ENCODE measurements at regions not wholly inside any gene's neighbourhood (a gene's known extent, or its start where the extent isn't known, plus 50 kb on each side); places are given as distances from the start of the nearest gene placed in this dataset.
A peak's percentile ranks its signal among the peaks of the same experiment; 100 is the strongest.

DNA sequence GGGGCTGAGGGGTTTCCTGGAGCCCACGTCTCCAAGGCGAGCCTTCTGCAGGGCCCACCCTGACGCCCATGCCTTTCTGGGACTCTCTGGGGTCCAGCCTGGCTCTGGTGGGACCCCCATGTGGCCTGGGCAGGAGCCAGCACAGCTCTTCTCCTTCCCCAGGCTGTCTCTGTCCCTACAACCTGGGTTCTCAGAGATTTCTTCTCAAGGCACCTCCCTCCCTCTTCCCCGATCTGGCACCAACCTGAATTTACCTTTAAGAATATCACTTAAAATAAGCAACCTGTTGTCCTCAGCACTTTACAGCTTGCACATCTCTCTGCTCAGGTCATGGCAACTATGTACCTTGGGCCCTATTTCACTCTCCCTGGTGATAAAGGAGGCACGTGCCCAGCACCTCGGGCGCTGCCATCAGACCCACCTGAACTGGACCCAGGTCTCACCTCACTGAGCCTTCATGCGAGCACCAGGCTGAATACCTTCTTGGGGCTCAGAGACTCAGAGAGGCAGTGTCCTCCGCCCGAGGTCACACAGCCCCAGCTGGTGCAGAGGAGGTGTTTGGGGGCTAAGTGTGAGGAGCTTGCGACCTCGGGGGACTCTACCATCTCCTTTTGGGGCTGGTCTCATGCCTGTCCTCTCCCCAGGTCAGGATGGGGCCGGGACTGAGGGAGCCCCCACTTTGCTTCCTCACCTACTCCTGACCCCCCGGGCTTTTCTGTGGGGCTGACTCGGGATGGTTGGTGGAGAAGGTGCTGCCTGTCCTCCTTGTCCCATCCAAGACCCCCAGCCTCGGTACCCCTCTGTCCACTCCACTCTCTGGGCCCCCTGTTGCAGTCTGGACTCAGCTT, 217.7 kb downstream of the C9orf50 start:
- intact Hi-C loops (cut with micrococcal nuclease; ENCODE audit: unreplicated experiment), result no loop called here
- no peak for DNase-seq (ENCODE audit: low spot score)
- H3K4me3 ChIP-seq (ENCODE audit: low read depth, low read length, poor library complexity, severe bottlenecking), result no peak overlapping the region
- no TSS peak for BruUV-seq (replicated peaks)
- ChIA-PET POLR2A (ENCODE audit: low non-redundant PET) (no interaction called here), CTCF (interaction anchor here (0.6 kb wide), 1 partner anchor 164 kb away, joined by 8 read pairs; no protein-coding TSS in a partner anchor)
- no peaks in the 10 kb centered on the region for H3K27me3 ChIP-seq (replicated peaks; ENCODE audit: insufficient read depth, low read depth, low read length, poor library complexity)
- H3K27ac ChIP-seq (ENCODE audit: low read depth, low read length, poor library complexity, severe bottlenecking), result no peak overlapping the region
- H3K4me1 ChIP-seq (ENCODE audit: insufficient read depth, low read length, poor library complexity, severe bottlenecking), result peaks cover 20% of the 10 kb centered on the region
- H3K36me3 ChIP-seq (ENCODE audit: insufficient read depth, low read length, poor library complexity, severe bottlenecking), result no peaks in the 10 kb centered on the region
- TF ChIP-seq EZH2 (IDR thresholded peaks at IDR 0.05; ENCODE audit: borderline replicate concordance, low read depth, low read length, poor library complexity, severe bottlenecking), result no peak
- TF ChIP-seq, protein P1, sequence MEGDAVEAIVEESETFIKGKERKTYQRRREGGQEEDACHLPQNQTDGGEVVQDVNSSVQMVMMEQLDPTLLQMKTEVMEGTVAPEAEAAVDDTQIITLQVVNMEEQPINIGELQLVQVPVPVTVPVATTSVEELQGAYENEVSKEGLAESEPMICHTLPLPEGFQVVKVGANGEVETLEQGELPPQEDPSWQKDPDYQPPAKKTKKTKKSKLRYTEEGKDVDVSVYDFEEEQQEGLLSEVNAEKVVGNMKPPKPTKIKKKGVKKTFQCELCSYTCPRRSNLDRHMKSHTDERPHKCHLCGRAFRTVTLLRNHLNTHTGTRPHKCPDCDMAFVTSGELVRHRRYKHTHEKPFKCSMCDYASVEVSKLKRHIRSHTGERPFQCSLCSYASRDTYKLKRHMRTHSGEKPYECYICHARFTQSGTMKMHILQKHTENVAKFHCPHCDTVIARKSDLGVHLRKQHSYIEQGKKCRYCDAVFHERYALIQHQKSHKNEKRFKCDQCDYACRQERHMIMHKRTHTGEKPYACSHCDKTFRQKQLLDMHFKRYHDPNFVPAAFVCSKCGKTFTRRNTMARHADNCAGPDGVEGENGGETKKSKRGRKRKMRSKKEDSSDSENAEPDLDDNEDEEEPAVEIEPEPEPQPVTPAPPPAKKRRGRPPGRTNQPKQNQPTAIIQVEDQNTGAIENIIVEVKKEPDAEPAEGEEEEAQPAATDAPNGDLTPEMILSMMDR (conservative IDR thresholded peaks at IDR 0.05; ENCODE audit: low read depth, low read length), result no peak
- H3K9me3 ChIP-seq (ENCODE audit: low read depth, low read length, poor library complexity, severe bottlenecking), result no peaks in the 10 kb centered on the region

DNA sequence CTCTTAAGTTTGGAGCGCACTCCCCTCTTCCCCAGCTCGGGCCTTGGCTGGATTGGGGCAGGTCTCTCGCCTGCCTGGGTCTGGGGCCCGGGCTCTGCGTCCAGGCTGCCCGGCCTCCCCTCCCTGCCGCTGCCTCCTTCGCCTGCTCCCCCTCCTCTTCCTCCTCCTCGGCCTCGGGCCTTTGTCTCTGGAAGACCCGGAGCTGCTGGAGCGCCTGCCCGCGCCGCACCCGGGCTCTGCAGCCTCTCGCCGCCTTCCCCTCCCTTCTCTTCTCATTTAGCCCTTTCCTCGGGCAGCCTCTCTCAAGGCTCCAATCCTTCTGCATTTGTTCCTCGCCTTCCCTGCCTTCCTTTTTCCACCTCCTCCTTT, 218.5 kb downstream of the C9orf50 start:
- no peak overlapping the region for H3K4me3 ChIP-seq (ENCODE audit: low read depth, low read length, poor library complexity, severe bottlenecking)
- no peak overlapping the region for H3K27ac ChIP-seq (ENCODE audit: low read depth, low read length, poor library complexity, severe bottlenecking)
- intact Hi-C loops (cut with micrococcal nuclease; ENCODE audit: unreplicated experiment), result no loop called here
- no peak for TF ChIP-seq EZH2 (IDR thresholded peaks at IDR 0.05; ENCODE audit: borderline replicate concordance, low read depth, low read length, poor library complexity, severe bottlenecking)
- TF ChIP-seq, protein P1 (conservative IDR thresholded peaks at IDR 0.05; ENCODE audit: low read depth, low read length), result no peak
- H3K9me3 ChIP-seq (ENCODE audit: low read depth, low read length, poor library complexity, severe bottlenecking), result no peaks in the 10 kb centered on the region
- BruUV-seq (replicated peaks), result no TSS peak
- no peaks in the 10 kb centered on the region for H3K36me3 ChIP-seq (ENCODE audit: insufficient read depth, low read length, poor library complexity, severe bottlenecking)
- H3K4me1 ChIP-seq (ENCODE audit: insufficient read depth, low read length, poor library complexity, severe bottlenecking), result peaks cover 20% of the 10 kb centered on the region
- ChIA-PET CTCF (no interaction called here), POLR2A (ENCODE audit: low non-redundant PET) (no interaction called here)
- no peak for DNase-seq (ENCODE audit: low spot score)
- H3K27me3 ChIP-seq (replicated peaks; ENCODE audit: insufficient read depth, low read depth, low read length, poor library complexity), result no peaks in the 10 kb centered on the region

DNA sequence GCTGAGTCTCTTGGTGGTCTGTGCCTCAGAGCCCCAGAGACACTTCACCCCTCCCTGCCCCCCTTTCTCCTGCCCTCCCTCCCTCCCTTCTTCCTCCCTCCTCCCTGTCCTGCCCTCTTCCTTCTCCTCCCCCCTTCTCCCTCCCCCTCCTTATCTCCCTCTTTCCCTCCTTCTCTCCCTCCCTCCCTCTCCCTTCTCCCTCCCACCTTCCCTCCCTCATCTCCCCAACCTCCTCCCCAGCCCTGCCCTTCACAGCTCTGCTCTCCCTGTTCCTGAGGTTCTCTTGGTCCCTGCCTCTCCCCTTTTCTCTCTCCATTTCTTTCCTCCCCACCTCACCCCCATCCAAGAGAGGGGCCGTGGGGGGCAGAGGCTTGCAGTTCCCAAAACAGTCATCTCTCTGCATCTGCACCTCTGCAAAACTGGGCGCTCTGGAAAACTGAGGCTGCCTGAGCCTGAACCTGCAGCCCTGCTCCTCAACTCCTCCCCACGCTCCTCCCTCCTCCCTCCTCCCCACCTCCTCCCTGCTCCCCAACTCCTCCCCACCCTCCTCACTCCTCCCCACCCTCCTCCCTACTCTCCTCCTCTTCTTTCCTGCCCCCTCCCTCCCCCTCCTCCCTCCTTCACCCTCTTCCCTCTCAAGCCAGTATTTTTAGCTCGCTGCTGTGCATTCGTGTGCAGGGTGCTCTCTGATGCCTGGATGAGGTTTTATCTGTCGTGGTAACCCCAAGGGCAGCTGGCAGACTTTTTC, 219.1 kb downstream of the C9orf50 start:
- BruUV-seq (replicated peaks), result no TSS peak
- intact Hi-C loops (cut with micrococcal nuclease; ENCODE audit: unreplicated experiment), result no loop called here
- no peak overlapping the region for H3K27ac ChIP-seq (ENCODE audit: low read depth, low read length, poor library complexity, severe bottlenecking)
- TF ChIP-seq EZH2 (IDR thresholded peaks at IDR 0.05; ENCODE audit: borderline replicate concordance, low read depth, low read length, poor library complexity, severe bottlenecking), result no peak
- TF ChIP-seq, protein P1 (conservative IDR thresholded peaks at IDR 0.05; ENCODE audit: low read depth, low read length), result no peak
- no peaks in the 10 kb centered on the region for H3K9me3 ChIP-seq (ENCODE audit: low read depth, low read length, poor library complexity, severe bottlenecking)
- DNase-seq (ENCODE audit: low spot score), result peak; percentile 33
- H3K36me3 ChIP-seq (ENCODE audit: insufficient read depth, low read length, poor library complexity, severe bottlenecking), result no peaks in the 10 kb centered on the region
- no peaks in the 10 kb centered on the region for H3K27me3 ChIP-seq (replicated peaks; ENCODE audit: insufficient read depth, low read depth, low read length, poor library complexity)
- ChIA-PET CTCF (no interaction called here), POLR2A (ENCODE audit: low non-redundant PET) (no interaction called here)
- H3K4me3 ChIP-seq (ENCODE audit: low read depth, low read length, poor library complexity, severe bottlenecking), result no peak overlapping the region
- peaks cover 20% of the 10 kb centered on the region for H3K4me1 ChIP-seq (ENCODE audit: insufficient read depth, low read length, poor library complexity, severe bottlenecking)
